ENCODE measurements at regions not wholly inside any gene's neighbourhood (a gene's known extent, or its start where the extent isn't known, plus 50 kb on each side); places are given as distances from the start of the nearest gene placed in this dataset.

- Histone ChIP-seq H3K4me1 (no peaks in the 10 kb centered on the region), H3K27ac (no peak overlapping the region), H3K9me3 (no peaks in the 10 kb centered on the region), H3K36me3 (no peaks in the 10 kb centered on the region), H3K4me3 (no peak overlapping the region), H3K27me3 (no peaks in the 10 kb centered on the region)
- DNase-seq, result no peak
- intact Hi-C loops (cut with DNase I), result no loop called here
- no peak for ATAC-seq
- TF ChIP-seq POLR2A (IDR thresholded peaks at IDR 0.05), result no peak
- no peak for TF ChIP-seq CTCF (IDR thresholded peaks at IDR 0.05)
- 29 to 33% (median 32%) methylated on average over 4 of the region's 4 CpGs for WGBS, 4 donors
Observed at GRCh38 chr11:87493516-87493915, 455.8 kb downstream of the TMEM135 start.

- ATAC-seq (no peak), DNase-seq (no peak)
- Histone ChIP-seq H3K27me3 (no peaks in the 10 kb centered on the region), H3K27ac (no peak overlapping the region), H3K9me3 (no peaks in the 10 kb centered on the region), H3K4me3 (no peak overlapping the region), H3K4me1 (no peaks in the 10 kb centered on the region), H3K36me3 (no peaks in the 10 kb centered on the region)
- intact Hi-C loops (cut with DNase I), result no loop called here
- TF ChIP-seq POLR2A (IDR thresholded peaks at IDR 0.05), result no peak
- TF ChIP-seq CTCF (IDR thresholded peaks at IDR 0.05), result no peak
- WGBS, 4 donors, result 68 to 73% (median 70%) methylated on average over 3 of the region's 3 CpGs
Observed at GRCh38 chr11:87491381-87491780, 453.6 kb downstream of the TMEM135 start.

- Histone ChIP-seq H3K36me3 (no peaks in the 10 kb centered on the region), H3K9me3 (no peaks in the 10 kb centered on the region), H3K27me3 (no peaks in the 10 kb centered on the region), H3K27ac (no peak overlapping the region), H3K4me1 (no peaks in the 10 kb centered on the region), H3K4me3 (no peak overlapping the region)
- ATAC-seq, result no peak
- no peak for TF ChIP-seq CTCF (IDR thresholded peaks at IDR 0.05)
- no peak for TF ChIP-seq POLR2A (IDR thresholded peaks at IDR 0.05)
- intact Hi-C loops (cut with DNase I), result no loop called here
- DNase-seq, result no peak
Observed at GRCh38 chr11:87490671-87491070, 452.9 kb downstream of the TMEM135 start.

GRCh38 chr11:87484566-87484965, 446.8 kb downstream of the TMEM135 start:
- WGBS, 4 donors, result 88 to 96% (median 92%) methylated on average over 3 of the region's 3 CpGs
- no peak for TF ChIP-seq POLR2A (IDR thresholded peaks at IDR 0.05)
- TF ChIP-seq CTCF (IDR thresholded peaks at IDR 0.05), result no peak

More at GRCh38 chr11:87484566-87484965, 446.8 kb downstream of the TMEM135 start:
- no peaks in the 10 kb centered on the region for H3K36me3 ChIP-seq
- intact Hi-C loops (cut with DNase I), result no loop called here
- H3K9me3 ChIP-seq, result no peaks in the 10 kb centered on the region
- H3K27me3 ChIP-seq, result peaks cover 0 to 5% (median 0%) of the 10 kb centered on the region in 9 donors
- H3K4me3 ChIP-seq, result no peak overlapping the region
- no peak for DNase-seq
- no peak for ATAC-seq
- no peaks in the 10 kb centered on the region for H3K4me1 ChIP-seq
- no peak overlapping the region for H3K27ac ChIP-seq

All from heart left ventricle (tissue), 16 donors.